Panc1 (cell line): ENCODE measurements at regions not wholly inside any gene's neighbourhood (a gene's known extent, or its start where the extent isn't known, plus 50 kb on each side); places are given as distances from the start of the nearest gene placed in this dataset.
A peak's percentile ranks its signal among the peaks of the same experiment; 100 is the strongest.

Source experiments
- ATAC-seq: fragments of 200-7000 bp; cut with Tn5 transposase; 2 replicates; pipeline ENCODE4 v1.9.1; 2020; ENCODE audit warnings: mild to moderate bottlenecking, moderate library complexity
- BruUV-seq: library from RNA; stranded (reverse); fragments of 400-500 nt; replicated peaks from 2 replicates; lab custom pipeline; 2021; lab: Mats Ljungman, UMichigan
- CTCF ChIA-PET: fragments of 300-600 bp; sonication (Branson Sonifier 250); formaldehyde crosslinking; loops from one replicate; lab custom pipeline; 2022; ENCODE audit warnings: antibody characterized with exemption; lab: Charles Lee
- POLR2A ChIA-PET: fragments of 300-600 bp; sonication (Branson Sonifier 250); formaldehyde crosslinking; loops from one replicate; lab custom pipeline; 2022; ENCODE audit warnings: antibody characterized with exemption; lab: Charles Lee
- DNase-seq: peaks from one replicate; pipeline ENCODE4 v3.0.0-alpha.2; 2010; ENCODE audit warnings: low read depth, low spot score
- H3K27ac ChIP-seq: 2 replicates; pipeline ENCODE4 v1.5.1; 2011; ENCODE audit warnings: mild to moderate bottlenecking, low read length, inconsistent platforms
- H3K27me3 ChIP-seq: fragments of 200-500 bp; sonication (Bioruptor generic); 2 replicates; pipeline ENCODE4 v1.6.0; 2014; ENCODE audit warnings: low read length, inconsistent platforms; ENCODE audit not compliant: control insufficient read depth, insufficient read depth
- H3K36me3 ChIP-seq: fragments of 200-500 bp; sonication (Bioruptor generic); 2 replicates; pipeline ENCODE4 v1.5.1; 2014; ENCODE audit warnings: inconsistent platforms, mild to moderate bottlenecking, low read length, moderate library complexity; ENCODE audit not compliant: control insufficient read depth, insufficient read depth
- H3K4me1 ChIP-seq: 2 replicates; pipeline ENCODE4 v1.5.1; 2011; ENCODE audit warnings: inconsistent platforms, mild to moderate bottlenecking, low read length, moderate library complexity; ENCODE audit not compliant: control insufficient read depth, insufficient read depth
- H3K4me3 ChIP-seq, 2 experiments: 2 replicates each; pipeline ENCODE4 v1.5.1; 2011 to 2012; ENCODE audit warnings: low read depth in 2 of 2, low read length in 2 of 2, mild to moderate bottlenecking in 2 of 2, inconsistent platforms in 1 of 2, moderate library complexity in 1 of 2
- H3K9me3 ChIP-seq: fragments of 200-500 bp; sonication (Bioruptor generic); 2 replicates; pipeline ENCODE4 v1.5.1; 2014; ENCODE audit warnings: low read depth, mild to moderate bottlenecking, inconsistent platforms, low read length, moderate library complexity; ENCODE audit not compliant: control insufficient read depth, insufficient read depth
- CTCF ChIP-seq: fragments of 450-650 bp; IDR thresholded peaks from 2 replicates; pipeline ENCODE4 v1.5.1; 2017; ENCODE audit warnings: mild to moderate bottlenecking
- POLR2AphosphoS5 ChIP-seq: IDR thresholded peaks from 2 replicates; pipeline ENCODE4 v1.6.1; 2012; ENCODE audit warnings: mild to moderate bottlenecking, low read depth, low read length, moderate library complexity
- REST ChIP-seq, 2 experiments: IDR thresholded peaks; 2 replicates each; pipeline ENCODE4 v1.6.1; 2011 to 2012; ENCODE audit warnings: low read depth in 2 of 2, control low read depth in 1 of 2, low read length in 1 of 2, mild to moderate bottlenecking in 1 of 2, moderate library complexity in 1 of 2; ENCODE audit not compliant: insufficient read depth in 1 of 2
- SIN3A ChIP-seq: IDR thresholded peaks from 2 replicates; pipeline ENCODE4 v1.6.1; 2012; ENCODE audit warnings: low read depth, mild to moderate bottlenecking, low read length, moderate library complexity, borderline replicate concordance; ENCODE audit not compliant: insufficient read depth
- TCF7L2 ChIP-seq: IDR thresholded peaks from 2 replicates; pipeline ENCODE4 v1.6.1; 2011; ENCODE audit warnings: mild to moderate bottlenecking, low read depth, low read length, inconsistent platforms
- in situ Hi-C: cut with HindIII; loops from 2 replicates; pipeline ENCODE4 v1.10.0; 2016; ENCODE audit warnings: low sequenced_read_pairs, low pct_unique_long_range_greater_than_20kb
- intact Hi-C: fragments of 100-400 bp; cut with micrococcal nuclease; formaldehyde crosslinking; loops from one replicate; pipeline ENCODE4 v1.10.0; 2022; ENCODE audit not compliant: unreplicated experiment

GRCh38 chr10:124230635-124231167 is 137.3 kb upstream of the CHST15 start:
- ChIA-PET POLR2A (no interaction called here), CTCF (no interaction called here)
- in situ Hi-C loops = no loop called here
- H3K27ac ChIP-seq = no peak overlapping the region
- intact Hi-C loops = no loop called here
- no peaks in the 10 kb centered on the region for H3K27me3 ChIP-seq
- BruUV-seq = no TSS peak
- H3K36me3 ChIP-seq = no peaks in the 10 kb centered on the region
- H3K4me3 ChIP-seq = no peak overlapping the region
- H3K4me1 ChIP-seq = no peaks in the 10 kb centered on the region
- TF ChIP-seq CTCF = no peak
- TF ChIP-seq REST (IDR thresholded peaks at IDR 0.05; ENCODE audit: insufficient read depth in 1 of 2, low read depth in 2 of 2, low read length in 1 of 2) = 0 out of 4 replicates have a peak, but pooled peaks of 1 of the 2 experiments have one; percentile 14
- ATAC-seq (no peak), DNase-seq (no peak)
- H3K9me3 ChIP-seq = peaks cover 13% of the 10 kb centered on the region; the same call in 1 of the 2 replicates

GRCh38 chr10:124229989-124230634 is 136.7 kb upstream of the CHST15 start:
- Histone ChIP-seq H3K27ac (no peak overlapping the region), H3K4me1 (no peaks in the 10 kb centered on the region), H3K27me3 (no peaks in the 10 kb centered on the region), H3K36me3 (no peaks in the 10 kb centered on the region), H3K4me3 (no peak overlapping the region), H3K9me3 (peaks cover 13% of the 10 kb centered on the region; the same call in 1 of the 2 replicates)
- ChIA-PET CTCF (no interaction called here), POLR2A (no interaction called here)
- in situ Hi-C loops = no loop called here
- DNase-seq (no peak), ATAC-seq (no peak)
- TF ChIP-seq SIN3A (no peak), TCF7L2 (no peak), POLR2AphosphoS5 (no peak), REST (IDR thresholded peaks at IDR 0.05; ENCODE audit: insufficient read depth in 1 of 2, low read depth in 2 of 2, low read length in 1 of 2) (no peak), CTCF (no peak)
- BruUV-seq = no TSS peak
- intact Hi-C loops = no loop called here
